ENCODE measurements at regions not wholly inside any gene's neighbourhood (a gene's known extent, or its start where the extent isn't known, plus 50 kb on each side); places are given as distances from the start of the nearest gene placed in this dataset.
"Not testable (repeated sequence)": the region's sequence is repeated elsewhere in the genome, so short reads cannot be mapped to it uniquely, and the experiment has no call there.

DNA sequence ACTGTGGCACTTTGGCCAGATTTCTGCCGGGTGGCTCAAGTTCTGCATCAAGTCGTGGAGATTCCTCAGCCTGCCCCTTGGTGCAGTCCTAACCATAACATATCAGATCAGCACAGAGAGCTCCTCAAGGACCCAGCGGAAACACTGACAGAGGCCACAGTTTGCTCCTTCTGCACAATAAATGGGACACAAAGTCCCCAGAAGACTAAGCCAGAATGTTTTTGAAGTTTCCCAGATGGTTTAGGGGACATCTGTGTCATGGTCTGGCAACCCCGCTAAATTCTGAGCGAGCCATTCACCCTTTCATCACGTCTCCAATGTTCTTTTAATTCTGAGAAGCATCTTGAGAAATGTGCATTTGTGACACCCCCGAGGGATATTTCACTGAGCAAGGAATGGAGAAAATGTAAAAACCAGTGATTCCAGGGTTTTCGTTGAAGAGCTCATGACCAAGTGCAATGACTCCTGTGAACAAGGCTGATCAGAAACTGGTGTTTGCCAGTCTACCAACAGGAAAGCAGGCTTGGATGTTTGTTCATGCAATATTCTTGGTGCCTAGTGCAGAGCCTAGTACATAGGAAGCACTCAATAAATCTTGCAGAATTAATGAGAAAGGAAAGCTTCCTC is 64.8 kb upstream of the LMCD1 start:
- no peak for DNase-seq (ENCODE audit: low read depth in 1 of 2, low spot score in 1 of 2)
- Histone ChIP-seq H3K27me3 (ENCODE audit: insufficient read depth, poor library complexity, severe bottlenecking) (no peaks in the 10 kb centered on the region), H3K4me3 (replicated peaks; ENCODE audit: insufficient read depth, low read length) (no peak overlapping the region), H3K27ac (replicated peaks) (no peak overlapping the region)
- TF ChIP-seq, protein P1, sequence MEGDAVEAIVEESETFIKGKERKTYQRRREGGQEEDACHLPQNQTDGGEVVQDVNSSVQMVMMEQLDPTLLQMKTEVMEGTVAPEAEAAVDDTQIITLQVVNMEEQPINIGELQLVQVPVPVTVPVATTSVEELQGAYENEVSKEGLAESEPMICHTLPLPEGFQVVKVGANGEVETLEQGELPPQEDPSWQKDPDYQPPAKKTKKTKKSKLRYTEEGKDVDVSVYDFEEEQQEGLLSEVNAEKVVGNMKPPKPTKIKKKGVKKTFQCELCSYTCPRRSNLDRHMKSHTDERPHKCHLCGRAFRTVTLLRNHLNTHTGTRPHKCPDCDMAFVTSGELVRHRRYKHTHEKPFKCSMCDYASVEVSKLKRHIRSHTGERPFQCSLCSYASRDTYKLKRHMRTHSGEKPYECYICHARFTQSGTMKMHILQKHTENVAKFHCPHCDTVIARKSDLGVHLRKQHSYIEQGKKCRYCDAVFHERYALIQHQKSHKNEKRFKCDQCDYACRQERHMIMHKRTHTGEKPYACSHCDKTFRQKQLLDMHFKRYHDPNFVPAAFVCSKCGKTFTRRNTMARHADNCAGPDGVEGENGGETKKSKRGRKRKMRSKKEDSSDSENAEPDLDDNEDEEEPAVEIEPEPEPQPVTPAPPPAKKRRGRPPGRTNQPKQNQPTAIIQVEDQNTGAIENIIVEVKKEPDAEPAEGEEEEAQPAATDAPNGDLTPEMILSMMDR (IDR thresholded peaks at IDR 0.05; ENCODE audit: insufficient read depth, low read length) = no peak
- TF ChIP-seq, protein P2, sequence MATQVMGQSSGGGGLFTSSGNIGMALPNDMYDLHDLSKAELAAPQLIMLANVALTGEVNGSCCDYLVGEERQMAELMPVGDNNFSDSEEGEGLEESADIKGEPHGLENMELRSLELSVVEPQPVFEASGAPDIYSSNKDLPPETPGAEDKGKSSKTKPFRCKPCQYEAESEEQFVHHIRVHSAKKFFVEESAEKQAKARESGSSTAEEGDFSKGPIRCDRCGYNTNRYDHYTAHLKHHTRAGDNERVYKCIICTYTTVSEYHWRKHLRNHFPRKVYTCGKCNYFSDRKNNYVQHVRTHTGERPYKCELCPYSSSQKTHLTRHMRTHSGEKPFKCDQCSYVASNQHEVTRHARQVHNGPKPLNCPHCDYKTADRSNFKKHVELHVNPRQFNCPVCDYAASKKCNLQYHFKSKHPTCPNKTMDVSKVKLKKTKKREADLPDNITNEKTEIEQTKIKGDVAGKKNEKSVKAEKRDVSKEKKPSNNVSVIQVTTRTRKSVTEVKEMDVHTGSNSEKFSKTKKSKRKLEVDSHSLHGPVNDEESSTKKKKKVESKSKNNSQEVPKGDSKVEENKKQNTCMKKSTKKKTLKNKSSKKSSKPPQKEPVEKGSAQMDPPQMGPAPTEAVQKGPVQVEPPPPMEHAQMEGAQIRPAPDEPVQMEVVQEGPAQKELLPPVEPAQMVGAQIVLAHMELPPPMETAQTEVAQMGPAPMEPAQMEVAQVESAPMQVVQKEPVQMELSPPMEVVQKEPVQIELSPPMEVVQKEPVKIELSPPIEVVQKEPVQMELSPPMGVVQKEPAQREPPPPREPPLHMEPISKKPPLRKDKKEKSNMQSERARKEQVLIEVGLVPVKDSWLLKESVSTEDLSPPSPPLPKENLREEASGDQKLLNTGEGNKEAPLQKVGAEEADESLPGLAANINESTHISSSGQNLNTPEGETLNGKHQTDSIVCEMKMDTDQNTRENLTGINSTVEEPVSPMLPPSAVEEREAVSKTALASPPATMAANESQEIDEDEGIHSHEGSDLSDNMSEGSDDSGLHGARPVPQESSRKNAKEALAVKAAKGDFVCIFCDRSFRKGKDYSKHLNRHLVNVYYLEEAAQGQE (IDR thresholded peaks at IDR 0.05; ENCODE audit: insufficient replicate concordance, low read depth) = no peak
- TF ChIP-seq SPI1 (IDR thresholded peaks at IDR 0.05; ENCODE audit: borderline replicate concordance, low read depth) = no peak
- TF ChIP-seq POLR2AphosphoS5 (IDR thresholded peaks at IDR 0.05; ENCODE audit: low read depth) = no peak

DNA sequence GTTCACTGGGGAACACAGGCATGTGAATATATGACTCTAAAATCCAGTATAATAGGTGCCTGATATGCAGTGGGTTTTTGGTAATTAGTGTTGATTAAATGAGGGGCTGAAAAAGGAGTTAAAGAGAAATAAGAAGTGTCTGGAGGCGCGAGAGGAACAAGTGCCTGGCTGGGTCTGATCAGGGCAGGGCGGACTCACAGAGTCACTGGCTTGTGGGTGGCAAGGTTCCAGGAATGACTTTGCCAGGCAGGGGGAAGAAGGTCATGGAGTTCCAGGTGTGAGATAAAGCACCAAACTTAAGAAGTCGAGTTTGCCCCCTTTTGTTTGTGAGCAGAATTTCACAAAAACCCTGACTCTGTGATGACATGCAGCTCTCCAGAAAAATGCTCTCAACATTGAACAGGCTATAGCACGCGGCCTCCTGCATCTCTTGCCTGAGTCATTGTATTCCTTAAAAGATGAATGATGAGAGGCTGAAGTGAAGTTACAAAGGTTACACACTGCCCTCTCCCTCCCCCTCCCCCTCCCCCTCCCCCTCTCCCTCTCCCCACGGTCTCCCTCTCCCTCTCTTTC is 63.0 kb upstream of the LMCD1 start:
- no peak for DNase-seq (ENCODE audit: low read depth in 1 of 2, low spot score in 1 of 2)
- H3K27me3 ChIP-seq (ENCODE audit: insufficient read depth, poor library complexity, severe bottlenecking) = no peaks in the 10 kb centered on the region
- H3K27ac ChIP-seq (replicated peaks) = no peak overlapping the region
- TF ChIP-seq, protein P1 (IDR thresholded peaks at IDR 0.05; ENCODE audit: insufficient read depth, low read length) = no peak
- TF ChIP-seq, protein P2 (IDR thresholded peaks at IDR 0.05; ENCODE audit: insufficient replicate concordance, low read depth) = no peak
- TF ChIP-seq GABPA (IDR thresholded peaks at IDR 0.05; ENCODE audit: low read depth) (no peak), POLR2AphosphoS5 (IDR thresholded peaks at IDR 0.05; ENCODE audit: low read depth) (no peak), SPI1 (IDR thresholded peaks at IDR 0.05; ENCODE audit: borderline replicate concordance, low read depth) (no peak)
- H3K4me3 ChIP-seq (replicated peaks; ENCODE audit: insufficient read depth, low read length) = no peak overlapping the region

DNA sequence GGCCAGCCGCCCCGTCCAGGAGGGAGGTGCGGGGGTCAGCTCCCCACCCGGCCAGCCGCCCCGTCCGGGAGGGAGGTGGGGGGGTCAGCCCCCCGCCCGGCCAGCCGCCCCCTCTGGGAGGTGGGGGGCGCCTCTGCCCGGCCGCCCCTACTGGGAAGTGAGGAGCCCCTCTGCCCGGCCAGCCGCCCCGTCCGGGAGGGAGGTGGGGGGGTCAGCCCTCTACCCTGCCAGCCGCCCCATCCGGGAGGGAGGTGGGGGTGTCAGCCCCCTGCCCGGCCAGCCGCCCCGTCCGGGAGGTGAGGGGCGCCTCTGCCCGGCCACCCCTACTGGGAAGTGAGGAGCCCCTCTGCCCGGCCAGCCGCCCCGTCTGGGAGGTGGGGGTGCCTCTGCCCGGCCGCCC is 61.5 kb upstream of the LMCD1 start:
- not testable (repeated sequence) for H3K27ac ChIP-seq (replicated peaks); DNase-seq (ENCODE audit: low read depth in 1 of 2, low spot score in 1 of 2); H3K27me3 ChIP-seq (ENCODE audit: insufficient read depth, poor library complexity, severe bottlenecking); H3K4me3 ChIP-seq (replicated peaks; ENCODE audit: insufficient read depth, low read length)

DNA sequence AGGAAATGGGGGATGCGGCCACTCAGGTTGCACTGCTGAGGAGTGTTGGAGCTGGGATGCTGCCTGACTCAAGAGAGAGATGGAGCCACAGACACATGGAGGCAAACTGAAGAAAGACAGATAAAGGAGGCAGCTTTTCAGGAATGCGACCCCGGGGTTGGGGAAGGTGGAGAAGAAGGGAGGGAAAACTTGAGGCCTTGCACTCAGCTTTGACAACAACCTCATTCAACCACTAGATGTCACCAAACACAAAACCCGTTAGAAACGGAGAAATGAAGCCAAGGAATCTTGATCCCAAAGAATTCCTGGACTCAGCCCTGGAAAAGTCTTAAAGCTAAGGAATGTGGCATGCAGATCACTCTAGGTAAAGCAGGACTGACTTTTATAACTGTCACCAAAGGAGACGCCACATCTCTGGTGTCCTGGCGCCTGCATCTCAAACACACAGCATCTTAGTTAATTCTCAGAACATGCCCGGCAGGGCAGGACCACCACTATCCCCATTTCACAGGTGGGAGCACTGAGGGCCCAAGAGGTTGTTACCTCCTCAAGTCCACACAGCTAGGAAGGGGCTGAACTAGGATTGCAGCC is 59.6 kb upstream of the LMCD1 start:
- no peak for TF ChIP-seq SPI1 (IDR thresholded peaks at IDR 0.05; ENCODE audit: borderline replicate concordance, low read depth)
- TF ChIP-seq, protein P1 (IDR thresholded peaks at IDR 0.05; ENCODE audit: insufficient read depth, low read length) = peak; percentile 24
- H3K4me3 ChIP-seq (replicated peaks; ENCODE audit: insufficient read depth, low read length) = no peak overlapping the region
- H3K27ac ChIP-seq (replicated peaks) = no peak overlapping the region
- H3K27me3 ChIP-seq (ENCODE audit: insufficient read depth, poor library complexity, severe bottlenecking) = no peaks in the 10 kb centered on the region
- DNase-seq (ENCODE audit: low read depth in 1 of 2, low spot score in 1 of 2) = peak in 1 of 2 experiments; percentile 3

Data from HL-60 (cell line).